ENCODE measurements at regions not wholly inside any gene's neighbourhood (a gene's known extent, or its start where the extent isn't known, plus 50 kb on each side); places are given as distances from the start of the nearest gene placed in this dataset.

GRCh38 chr6:93678841-93679454 is 259.6 kb upstream of the EPHA7 start:
- TF ChIP-seq CTCF (IDR thresholded peaks at IDR 0.05; ENCODE audit: insufficient read depth, low read depth, low read length, missing control alignments), result no peak
- no peak overlapping the region for H3K4me3 ChIP-seq (ENCODE audit: low read depth, low read length)

GRCh38 chr6:93677264-93677965 is 258.1 kb upstream of the EPHA7 start:
- DNase-seq (ENCODE audit: low read depth), result no peak
- TF ChIP-seq CTCF (IDR thresholded peaks at IDR 0.05; ENCODE audit: insufficient read depth, low read depth, low read length, missing control alignments), result no peak
- no peak overlapping the region for H3K4me3 ChIP-seq (ENCODE audit: low read depth, low read length)

More at GRCh38 chr6:93678841-93679454, 259.6 kb upstream of the EPHA7 start:
- DNase-seq (ENCODE audit: low read depth), result no peak

GRCh38 chr6:93676581-93676980 is 257.2 kb upstream of the EPHA7 start:
- no peak for DNase-seq (ENCODE audit: low read depth)
- TF ChIP-seq CTCF (IDR thresholded peaks at IDR 0.05; ENCODE audit: insufficient read depth, low read depth, low read length, missing control alignments), result no peak
- no peak overlapping the region for H3K4me3 ChIP-seq (ENCODE audit: low read depth, low read length)

DNA sequence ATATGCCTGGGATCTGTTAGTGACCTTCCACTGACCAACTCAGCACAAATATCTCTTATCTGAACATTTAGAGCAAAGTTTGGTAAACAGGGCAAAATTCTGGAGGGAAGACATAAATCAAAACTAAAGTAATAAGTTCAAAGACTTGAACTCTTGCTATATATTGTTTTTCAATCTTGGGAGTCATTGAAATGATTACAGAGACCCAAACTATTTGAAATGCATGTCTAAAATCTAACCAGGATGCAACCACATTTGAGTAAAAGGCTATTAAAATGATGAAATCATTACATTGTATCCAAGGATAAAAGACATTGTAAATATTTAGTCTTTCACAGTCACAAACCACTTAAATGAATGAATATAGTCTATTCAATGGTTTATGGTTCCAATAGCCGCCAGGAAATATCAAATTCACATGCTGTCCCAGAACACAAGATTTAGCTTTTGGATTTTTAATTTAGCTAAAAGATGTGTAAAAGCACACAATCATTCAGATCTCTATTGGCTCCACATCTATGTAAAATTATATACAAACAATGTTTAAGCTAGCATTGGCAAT is 256.6 kb upstream of the EPHA7 start:
- TF ChIP-seq CTCF (IDR thresholded peaks at IDR 0.05; ENCODE audit: insufficient read depth, low read depth, low read length, missing control alignments), result no peak
- DNase-seq (ENCODE audit: low read depth), result no peak
- H3K4me3 ChIP-seq (ENCODE audit: low read depth, low read length), result no peak overlapping the region

DNA sequence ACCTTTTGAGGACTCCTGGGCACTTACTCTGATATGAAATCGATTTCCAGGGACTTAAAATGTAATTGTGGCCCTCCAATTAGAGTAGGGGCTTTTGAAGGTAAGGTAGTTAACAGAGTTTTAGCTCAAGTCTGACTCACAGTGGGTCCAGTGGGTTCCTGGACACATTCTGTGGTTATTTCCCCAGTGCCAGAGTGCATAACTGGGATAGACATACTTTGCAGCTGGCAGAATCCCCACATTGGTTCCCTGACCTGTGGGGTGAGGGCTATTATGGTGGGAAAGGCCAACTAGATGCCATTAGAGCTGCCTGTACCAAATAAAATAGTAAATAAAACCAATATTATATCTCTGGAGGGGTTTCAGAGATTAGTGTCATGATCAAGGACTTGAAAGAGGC is 243.8 kb upstream of the EPHA7 start:
- no peak for DNase-seq (ENCODE audit: low read depth)
- no peak for TF ChIP-seq CTCF (IDR thresholded peaks at IDR 0.05; ENCODE audit: insufficient read depth, low read depth, low read length, missing control alignments)
- H3K4me3 ChIP-seq (ENCODE audit: low read depth, low read length), result no peak overlapping the region

GRCh38 chr6:93654548-93654947 is 235.2 kb upstream of the EPHA7 start:
- no peak overlapping the region for H3K4me3 ChIP-seq (ENCODE audit: low read depth, low read length)
- TF ChIP-seq CTCF (IDR thresholded peaks at IDR 0.05; ENCODE audit: insufficient read depth, low read depth, low read length, missing control alignments), result no peak
- no peak for DNase-seq (ENCODE audit: low read depth)
